Glutamatergic neuron (in vitro differentiated cells): ENCODE measurements at regions not wholly inside any gene's neighbourhood (a gene's known extent, or its start where the extent isn't known, plus 50 kb on each side); places are given as distances from the start of the nearest gene placed in this dataset.

ENCODE experiments used
- DNase-seq: peaks from one replicate; pipeline ENCODE4 v3.0.0; 2022
- H3K27ac Mint-ChIP-seq: one replicate; pipeline ENCODE4 v1.8.0; 2020; ENCODE audit warnings: mild to moderate bottlenecking, mixed read lengths, inconsistent platforms; ENCODE audit not compliant: unreplicated experiment
- H3K27me3 Mint-ChIP-seq: one replicate; pipeline ENCODE4 v1.8.0; 2020; ENCODE audit warnings: mild to moderate bottlenecking, moderate library complexity, mixed read lengths, inconsistent platforms; ENCODE audit not compliant: unreplicated experiment
- H3K36me3 Mint-ChIP-seq: one replicate; pipeline ENCODE4 v1.8.0; 2020; ENCODE audit warnings: mild to moderate bottlenecking, mixed read lengths, inconsistent platforms; ENCODE audit not compliant: unreplicated experiment
- H3K4me1 Mint-ChIP-seq: one replicate; pipeline ENCODE4 v1.8.0; 2020; ENCODE audit warnings: mild to moderate bottlenecking, low read depth, mixed read lengths, inconsistent platforms; ENCODE audit not compliant: unreplicated experiment
- H3K4me3 Mint-ChIP-seq: one replicate; pipeline ENCODE4 v1.8.0; 2020; ENCODE audit warnings: mild to moderate bottlenecking, mixed read lengths, inconsistent platforms; ENCODE audit not compliant: unreplicated experiment
- H3K9me3 Mint-ChIP-seq: one replicate; pipeline ENCODE4 v1.8.0; 2020; ENCODE audit warnings: mild to moderate bottlenecking, moderate library complexity, mixed read lengths, inconsistent platforms; ENCODE audit not compliant: unreplicated experiment
- CTCF ChIP-seq: fragments of 200-600 bp; sonication (generic); IDR thresholded peaks from one replicate; pipeline ENCODE4 v1.5.0; 2021; ENCODE audit not compliant: partially characterized antibody, unreplicated experiment

GRCh38 chr12:107258780-107259179 is 165.4 kb upstream of the CRY1 start:
- no peak overlapping the region for H3K27ac Mint-ChIP-seq

GRCh38 chr12:107263980-107264379 is 170.6 kb upstream of the CRY1 start:
- Mint-ChIP-seq H3K27ac (no peak overlapping the region), H3K9me3 (no peaks in the 10 kb centered on the region), H3K4me1 (no peaks in the 10 kb centered on the region), H3K4me3 (no peak overlapping the region), H3K36me3 (no peaks in the 10 kb centered on the region), H3K27me3 (no peaks in the 10 kb centered on the region)
- TF ChIP-seq CTCF: no peak
- no peak for DNase-seq

More at GRCh38 chr12:107258780-107259179, 165.4 kb upstream of the CRY1 start:
- Mint-ChIP-seq H3K36me3 (no peaks in the 10 kb centered on the region), H3K4me1 (no peaks in the 10 kb centered on the region), H3K4me3 (no peak overlapping the region), H3K27me3 (no peaks in the 10 kb centered on the region), H3K9me3 (no peaks in the 10 kb centered on the region)
- no peak for TF ChIP-seq CTCF
- no peak for DNase-seq

GRCh38 chr12:107264667-107265066 is 171.3 kb upstream of the CRY1 start:
- Mint-ChIP-seq H3K4me1 (no peaks in the 10 kb centered on the region), H3K27me3 (no peaks in the 10 kb centered on the region), H3K27ac (no peak overlapping the region), H3K9me3 (no peaks in the 10 kb centered on the region), H3K36me3 (no peaks in the 10 kb centered on the region), H3K4me3 (no peak overlapping the region)
- TF ChIP-seq CTCF: no peak
- no peak for DNase-seq

GRCh38 chr12:107267604-107268003 is 174.3 kb upstream of the CRY1 start:
- Mint-ChIP-seq H3K36me3 (no peaks in the 10 kb centered on the region), H3K4me3 (no peak overlapping the region), H3K27me3 (no peaks in the 10 kb centered on the region), H3K27ac (no peak overlapping the region), H3K4me1 (no peaks in the 10 kb centered on the region), H3K9me3 (no peaks in the 10 kb centered on the region)
- no peak for DNase-seq
- TF ChIP-seq CTCF: no peak

- TF ChIP-seq CTCF: no peak
- no peaks in the 10 kb centered on the region for H3K36me3 Mint-ChIP-seq
- peaks cover 1% of the 10 kb centered on the region for H3K9me3 Mint-ChIP-seq
- no peak overlapping the region for H3K4me3 Mint-ChIP-seq
- DNase-seq: no peak
- H3K27me3 Mint-ChIP-seq: no peaks in the 10 kb centered on the region
- H3K27ac Mint-ChIP-seq: no peak overlapping the region
- H3K4me1 Mint-ChIP-seq: no peaks in the 10 kb centered on the region
Measured at GRCh38 chr12:107271523-107271922, 178.2 kb upstream of the CRY1 start.
